ENCODE measurements at regions not wholly inside any gene's neighbourhood (a gene's known extent, or its start where the extent isn't known, plus 50 kb on each side); places are given as distances from the start of the nearest gene placed in this dataset.
A peak's percentile ranks its signal among the peaks of the same experiment; 100 is the strongest.

DNA sequence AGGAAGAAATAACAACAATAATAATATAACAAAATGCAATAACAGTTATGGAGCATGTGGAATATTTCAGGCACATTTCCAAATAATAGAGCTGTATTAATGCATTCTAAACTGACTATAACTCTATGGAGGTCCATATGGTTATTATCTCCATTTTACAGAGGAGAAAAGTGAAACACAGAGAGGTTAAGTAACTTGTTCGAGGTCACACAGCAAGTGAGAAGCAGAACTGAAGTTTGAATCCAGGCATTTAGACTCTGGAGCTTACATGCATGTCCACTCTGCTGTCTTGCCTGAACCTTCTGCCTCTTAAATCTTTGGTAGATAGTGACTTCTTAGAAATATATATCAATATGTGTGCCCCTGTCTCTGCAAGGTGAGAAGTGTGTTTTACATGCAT is 350.8 kb downstream of the GADD45G start:
- no peaks in the 10 kb centered on the region for H3K27me3 ChIP-seq (ENCODE audit: control insufficient read depth in 3 of 3, insufficient read depth in 3 of 3, low read length in 3 of 3)
- H3K36me3 ChIP-seq (ENCODE audit: control insufficient read depth in 3 of 3, insufficient read depth in 3 of 3, low read length in 3 of 3) = no peaks in the 10 kb centered on the region
- H3K27ac ChIP-seq (ENCODE audit: low read depth, low read length) = no peak overlapping the region
- H3K4me3 ChIP-seq (ENCODE audit: low read length in 3 of 3) = no peak overlapping the region
- H3K9me3 ChIP-seq (ENCODE audit: control insufficient read depth in 3 of 3, low read length in 3 of 3) = no peaks in the 10 kb centered on the region
- H3K9ac ChIP-seq (ENCODE audit: low read depth in 1 of 3, low read length in 3 of 3) = no peak overlapping the region
- H3K4me1 ChIP-seq (ENCODE audit: control insufficient read depth in 3 of 3, insufficient read depth in 3 of 3, low read length in 3 of 3) = peaks cover 3 to 16% (median 8%) of the 10 kb centered on the region in 3 donors

- H3K36me3 ChIP-seq (ENCODE audit: control insufficient read depth in 3 of 3, insufficient read depth in 3 of 3, low read length in 3 of 3) = no peaks in the 10 kb centered on the region
- no peaks in the 10 kb centered on the region for H3K27me3 ChIP-seq (ENCODE audit: control insufficient read depth in 3 of 3, insufficient read depth in 3 of 3, low read length in 3 of 3)
- H3K9ac ChIP-seq (ENCODE audit: low read depth in 1 of 3, low read length in 3 of 3) = no peak overlapping the region
- H3K4me1 ChIP-seq (ENCODE audit: control insufficient read depth in 3 of 3, insufficient read depth in 3 of 3, low read length in 3 of 3) = peaks cover 3 to 16% (median 10%) of the 10 kb centered on the region in 3 donors
- no peaks in the 10 kb centered on the region for H3K9me3 ChIP-seq (ENCODE audit: control insufficient read depth in 3 of 3, low read length in 3 of 3)
- H3K4me3 ChIP-seq (ENCODE audit: low read length in 3 of 3) = no peak overlapping the region
- no peak overlapping the region for H3K27ac ChIP-seq (ENCODE audit: low read depth, low read length)
These were observed 351.5 kb downstream of the GADD45G start for GRCh38 chr9:89956331-89956730.

DNA sequence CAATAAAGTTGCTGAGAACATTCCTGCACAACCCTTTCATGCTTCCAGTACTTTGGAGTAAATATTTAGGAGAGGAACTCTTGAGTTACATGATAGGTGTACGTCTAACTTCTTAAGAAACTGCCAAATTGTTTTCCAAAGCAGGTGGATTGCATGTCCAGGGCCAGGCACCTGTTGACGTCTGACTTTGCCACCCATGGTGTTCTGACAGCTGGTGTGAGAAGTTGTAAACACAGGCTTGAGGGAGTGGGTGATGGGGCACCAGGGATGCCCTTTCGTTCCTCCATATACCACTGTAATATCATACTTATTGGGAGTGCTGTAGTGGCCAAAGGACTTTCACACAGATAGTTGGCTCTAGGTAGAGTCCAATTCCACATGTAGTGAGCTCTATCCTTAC is 352.1 kb downstream of the GADD45G start:
- peaks cover 3 to 21% (median 13%) of the 10 kb centered on the region in 3 donors for H3K4me1 ChIP-seq (ENCODE audit: control insufficient read depth in 3 of 3, insufficient read depth in 3 of 3, low read length in 3 of 3)
- H3K9me3 ChIP-seq (ENCODE audit: control insufficient read depth in 3 of 3, low read length in 3 of 3) = no peaks in the 10 kb centered on the region
- H3K4me3 ChIP-seq (ENCODE audit: low read length in 3 of 3) = no peak overlapping the region
- H3K27ac ChIP-seq (ENCODE audit: low read depth, low read length) = no peak overlapping the region
- no peaks in the 10 kb centered on the region for H3K27me3 ChIP-seq (ENCODE audit: control insufficient read depth in 3 of 3, insufficient read depth in 3 of 3, low read length in 3 of 3)
- no peaks in the 10 kb centered on the region for H3K36me3 ChIP-seq (ENCODE audit: control insufficient read depth in 3 of 3, insufficient read depth in 3 of 3, low read length in 3 of 3)
- H3K9ac ChIP-seq (ENCODE audit: low read depth in 1 of 3, low read length in 3 of 3) = no peak overlapping the region

- Histone ChIP-seq H3K9ac (ENCODE audit: low read depth in 1 of 3, low read length in 3 of 3) (no peak overlapping the region), H3K27me3 (ENCODE audit: control insufficient read depth in 3 of 3, insufficient read depth in 3 of 3, low read length in 3 of 3) (no peaks in the 10 kb centered on the region), H3K36me3 (ENCODE audit: control insufficient read depth in 3 of 3, insufficient read depth in 3 of 3, low read length in 3 of 3) (no peaks in the 10 kb centered on the region), H3K4me3 (ENCODE audit: low read length in 3 of 3) (no peak overlapping the region), H3K27ac (ENCODE audit: low read depth, low read length) (no peak overlapping the region), H3K4me1 (ENCODE audit: control insufficient read depth in 3 of 3, insufficient read depth in 3 of 3, low read length in 3 of 3) (peaks cover 3 to 31% (median 17%) of the 10 kb centered on the region in 3 donors), H3K9me3 (ENCODE audit: control insufficient read depth in 3 of 3, low read length in 3 of 3) (no peaks in the 10 kb centered on the region)
These were observed 353.3 kb downstream of the GADD45G start for GRCh38 chr9:89958086-89958485.

GRCh38 chr9:89961616-89962341 is 357.0 kb downstream of the GADD45G start:
- no peaks in the 10 kb centered on the region for H3K27me3 ChIP-seq (ENCODE audit: control insufficient read depth in 3 of 3, insufficient read depth in 3 of 3, low read length in 3 of 3)
- H3K4me3 ChIP-seq (ENCODE audit: low read length in 3 of 3) = peak overlapping the region in 1 of 3 donors; percentile 11
- H3K9ac ChIP-seq (ENCODE audit: low read depth in 1 of 3, low read length in 3 of 3) = peak overlapping the region in 1 of 3 donors; percentile 25
- peaks cover 1 to 22% (median 9%) of the 10 kb centered on the region in 3 donors for H3K4me1 ChIP-seq (ENCODE audit: control insufficient read depth in 3 of 3, insufficient read depth in 3 of 3, low read length in 3 of 3)
- no peaks in the 10 kb centered on the region for H3K36me3 ChIP-seq (ENCODE audit: control insufficient read depth in 3 of 3, insufficient read depth in 3 of 3, low read length in 3 of 3)
- H3K9me3 ChIP-seq (ENCODE audit: control insufficient read depth in 3 of 3, low read length in 3 of 3) = no peaks in the 10 kb centered on the region
- H3K27ac ChIP-seq (ENCODE audit: low read depth, low read length) = no peak overlapping the region

DNA sequence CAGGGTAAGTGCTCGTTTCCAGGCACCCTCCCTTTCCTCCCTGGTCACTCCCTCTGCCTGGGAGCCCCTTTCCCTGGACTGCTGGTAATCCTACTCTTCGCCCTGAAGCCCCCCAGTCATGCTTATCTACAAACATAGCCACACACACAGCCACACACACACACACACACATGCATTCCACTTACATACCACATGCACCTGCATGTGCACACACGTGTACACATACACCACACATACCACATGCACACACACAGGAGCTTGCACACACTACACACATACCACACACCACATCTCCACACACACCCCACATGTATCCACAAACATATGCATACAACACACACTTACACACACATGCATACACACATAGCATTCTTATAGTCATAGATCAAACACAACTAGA is 358.5 kb downstream of the GADD45G start:
- no peaks in the 10 kb centered on the region for H3K36me3 ChIP-seq (ENCODE audit: control insufficient read depth in 3 of 3, insufficient read depth in 3 of 3, low read length in 3 of 3)
- H3K27me3 ChIP-seq (ENCODE audit: control insufficient read depth in 3 of 3, insufficient read depth in 3 of 3, low read length in 3 of 3) = no peaks in the 10 kb centered on the region
- no peak overlapping the region for H3K27ac ChIP-seq (ENCODE audit: low read depth, low read length)
- no peak overlapping the region for H3K9ac ChIP-seq (ENCODE audit: low read depth in 1 of 3, low read length in 3 of 3)
- H3K9me3 ChIP-seq (ENCODE audit: control insufficient read depth in 3 of 3, low read length in 3 of 3) = no peaks in the 10 kb centered on the region
- peaks cover 0 to 15% (median 9%) of the 10 kb centered on the region in 3 donors for H3K4me1 ChIP-seq (ENCODE audit: control insufficient read depth in 3 of 3, insufficient read depth in 3 of 3, low read length in 3 of 3)
- H3K4me3 ChIP-seq (ENCODE audit: low read length in 3 of 3) = no peak overlapping the region

- Histone ChIP-seq H3K27me3 (ENCODE audit: control insufficient read depth in 3 of 3, insufficient read depth in 3 of 3, low read length in 3 of 3) (no peaks in the 10 kb centered on the region), H3K9me3 (ENCODE audit: control insufficient read depth in 3 of 3, low read length in 3 of 3) (no peaks in the 10 kb centered on the region), H3K9ac (ENCODE audit: low read depth in 1 of 3, low read length in 3 of 3) (no peak overlapping the region), H3K27ac (ENCODE audit: low read depth, low read length) (no peak overlapping the region), H3K36me3 (ENCODE audit: control insufficient read depth in 3 of 3, insufficient read depth in 3 of 3, low read length in 3 of 3) (no peaks in the 10 kb centered on the region), H3K4me1 (ENCODE audit: control insufficient read depth in 3 of 3, insufficient read depth in 3 of 3, low read length in 3 of 3) (peaks cover 2 to 10% (median 4%) of the 10 kb centered on the region in 3 donors), H3K4me3 (ENCODE audit: low read length in 3 of 3) (no peak overlapping the region)
These were observed 362.7 kb downstream of the GADD45G start for GRCh38 chr9:89967527-89967926.

GRCh38 chr9:89969156-89969675 is 364.4 kb downstream of the GADD45G start:
- H3K4me1 ChIP-seq (ENCODE audit: control insufficient read depth in 3 of 3, insufficient read depth in 3 of 3, low read length in 3 of 3) = peaks cover 0 to 6% (median 4%) of the 10 kb centered on the region in 3 donors
- no peaks in the 10 kb centered on the region for H3K9me3 ChIP-seq (ENCODE audit: control insufficient read depth in 3 of 3, low read length in 3 of 3)
- H3K36me3 ChIP-seq (ENCODE audit: control insufficient read depth in 3 of 3, insufficient read depth in 3 of 3, low read length in 3 of 3) = no peaks in the 10 kb centered on the region
- no peak overlapping the region for H3K9ac ChIP-seq (ENCODE audit: low read depth in 1 of 3, low read length in 3 of 3)
- H3K27me3 ChIP-seq (ENCODE audit: control insufficient read depth in 3 of 3, insufficient read depth in 3 of 3, low read length in 3 of 3) = no peaks in the 10 kb centered on the region
- no peak overlapping the region for H3K27ac ChIP-seq (ENCODE audit: low read depth, low read length)
- H3K4me3 ChIP-seq (ENCODE audit: low read length in 3 of 3) = no peak overlapping the region

DNA sequence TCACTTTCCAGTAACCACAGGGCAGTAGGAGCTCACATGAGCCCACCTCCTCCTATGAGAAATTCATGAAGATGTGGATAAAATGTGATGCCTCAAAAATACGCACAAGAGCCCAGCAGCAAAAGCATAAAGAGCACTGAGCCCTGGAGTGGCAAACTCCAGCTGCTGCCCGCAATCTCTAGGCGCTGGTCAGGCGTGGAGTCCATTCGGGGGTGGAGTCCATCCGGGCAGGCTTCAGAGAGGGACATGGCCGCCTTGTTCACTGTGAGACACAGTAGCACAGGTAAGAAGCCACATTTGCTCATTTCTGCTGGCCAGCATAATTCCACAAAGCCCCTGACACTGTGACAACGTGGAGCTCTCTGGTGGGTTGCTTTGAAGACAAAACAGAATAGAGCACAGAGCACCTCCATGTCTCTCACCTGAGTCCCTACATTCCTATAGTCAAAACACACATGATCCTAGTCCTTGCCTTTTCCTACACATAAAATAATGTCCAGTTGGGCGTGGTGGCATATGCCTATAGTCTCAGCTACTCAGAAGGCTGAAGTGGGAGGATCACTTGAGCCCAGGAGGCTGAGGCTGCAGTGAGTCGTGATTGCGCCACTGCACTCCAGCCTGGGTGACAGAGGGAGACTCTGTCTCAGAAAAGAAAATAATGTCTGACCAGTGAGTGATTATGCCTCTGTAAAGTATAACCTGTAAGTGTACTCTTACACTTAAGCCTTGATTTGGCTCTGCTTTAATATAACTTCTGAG is 365.2 kb downstream of the GADD45G start:
- no peak overlapping the region for H3K4me3 ChIP-seq (ENCODE audit: low read length in 3 of 3)
- no peaks in the 10 kb centered on the region for H3K9me3 ChIP-seq (ENCODE audit: control insufficient read depth in 3 of 3, low read length in 3 of 3)
- H3K9ac ChIP-seq (ENCODE audit: low read depth in 1 of 3, low read length in 3 of 3) = no peak overlapping the region
- H3K36me3 ChIP-seq (ENCODE audit: control insufficient read depth in 3 of 3, insufficient read depth in 3 of 3, low read length in 3 of 3) = no peaks in the 10 kb centered on the region
- no peak overlapping the region for H3K27ac ChIP-seq (ENCODE audit: low read depth, low read length)
- peaks cover 0 to 6% (median 4%) of the 10 kb centered on the region in 3 donors for H3K4me1 ChIP-seq (ENCODE audit: control insufficient read depth in 3 of 3, insufficient read depth in 3 of 3, low read length in 3 of 3)
- no peaks in the 10 kb centered on the region for H3K27me3 ChIP-seq (ENCODE audit: control insufficient read depth in 3 of 3, insufficient read depth in 3 of 3, low read length in 3 of 3)

- Histone ChIP-seq H3K9ac (ENCODE audit: low read depth in 1 of 3, low read length in 3 of 3) (no peak overlapping the region), H3K27ac (ENCODE audit: low read depth, low read length) (no peak overlapping the region), H3K4me1 (ENCODE audit: control insufficient read depth in 3 of 3, insufficient read depth in 3 of 3, low read length in 3 of 3) (peaks cover 0 to 6% (median 4%) of the 10 kb centered on the region in 3 donors), H3K9me3 (ENCODE audit: control insufficient read depth in 3 of 3, low read length in 3 of 3) (no peaks in the 10 kb centered on the region), H3K27me3 (ENCODE audit: control insufficient read depth in 3 of 3, insufficient read depth in 3 of 3, low read length in 3 of 3) (no peaks in the 10 kb centered on the region), H3K36me3 (ENCODE audit: control insufficient read depth in 3 of 3, insufficient read depth in 3 of 3, low read length in 3 of 3) (no peaks in the 10 kb centered on the region), H3K4me3 (ENCODE audit: low read length in 3 of 3) (no peak overlapping the region)
These were observed 365.9 kb downstream of the GADD45G start for GRCh38 chr9:89970701-89971100.

Data from skeletal muscle tissue (tissue), 3 donors.